ENCODE measurements at regions not wholly inside any gene's neighbourhood (a gene's known extent, or its start where the extent isn't known, plus 50 kb on each side); places are given as distances from the start of the nearest gene placed in this dataset.
A peak's percentile ranks its signal among the peaks of the same experiment; 100 is the strongest.

DNA sequence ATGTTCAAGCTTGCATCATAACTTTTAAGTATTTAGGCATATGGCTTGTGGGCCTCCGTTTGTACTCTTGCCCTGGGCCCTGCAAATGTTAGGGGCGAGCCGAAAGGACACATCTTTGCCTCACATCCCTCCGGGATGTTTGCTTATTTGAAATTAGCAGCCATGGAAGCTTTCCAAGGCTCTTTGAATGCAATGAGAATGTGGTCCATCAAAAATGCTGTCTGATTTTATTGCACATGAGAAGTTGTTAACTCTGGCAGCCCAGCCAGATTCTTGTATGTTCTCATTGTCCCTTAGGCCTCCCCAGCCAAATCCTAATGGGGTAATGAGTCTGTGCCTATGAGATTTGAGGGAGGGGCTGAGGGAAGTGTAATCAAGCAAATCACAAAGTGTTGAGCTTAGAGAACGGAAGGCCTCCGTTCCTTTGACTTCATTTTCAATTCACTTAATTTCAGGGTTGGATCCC, 261.2 kb upstream of the MARCKS start (continued):
- TF ChIP-seq, protein P1, sequence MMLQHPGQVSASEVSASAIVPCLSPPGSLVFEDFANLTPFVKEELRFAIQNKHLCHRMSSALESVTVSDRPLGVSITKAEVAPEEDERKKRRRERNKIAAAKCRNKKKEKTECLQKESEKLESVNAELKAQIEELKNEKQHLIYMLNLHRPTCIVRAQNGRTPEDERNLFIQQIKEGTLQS (IDR thresholded peaks at IDR 0.05): no peak
- TF ChIP-seq, protein P2, sequence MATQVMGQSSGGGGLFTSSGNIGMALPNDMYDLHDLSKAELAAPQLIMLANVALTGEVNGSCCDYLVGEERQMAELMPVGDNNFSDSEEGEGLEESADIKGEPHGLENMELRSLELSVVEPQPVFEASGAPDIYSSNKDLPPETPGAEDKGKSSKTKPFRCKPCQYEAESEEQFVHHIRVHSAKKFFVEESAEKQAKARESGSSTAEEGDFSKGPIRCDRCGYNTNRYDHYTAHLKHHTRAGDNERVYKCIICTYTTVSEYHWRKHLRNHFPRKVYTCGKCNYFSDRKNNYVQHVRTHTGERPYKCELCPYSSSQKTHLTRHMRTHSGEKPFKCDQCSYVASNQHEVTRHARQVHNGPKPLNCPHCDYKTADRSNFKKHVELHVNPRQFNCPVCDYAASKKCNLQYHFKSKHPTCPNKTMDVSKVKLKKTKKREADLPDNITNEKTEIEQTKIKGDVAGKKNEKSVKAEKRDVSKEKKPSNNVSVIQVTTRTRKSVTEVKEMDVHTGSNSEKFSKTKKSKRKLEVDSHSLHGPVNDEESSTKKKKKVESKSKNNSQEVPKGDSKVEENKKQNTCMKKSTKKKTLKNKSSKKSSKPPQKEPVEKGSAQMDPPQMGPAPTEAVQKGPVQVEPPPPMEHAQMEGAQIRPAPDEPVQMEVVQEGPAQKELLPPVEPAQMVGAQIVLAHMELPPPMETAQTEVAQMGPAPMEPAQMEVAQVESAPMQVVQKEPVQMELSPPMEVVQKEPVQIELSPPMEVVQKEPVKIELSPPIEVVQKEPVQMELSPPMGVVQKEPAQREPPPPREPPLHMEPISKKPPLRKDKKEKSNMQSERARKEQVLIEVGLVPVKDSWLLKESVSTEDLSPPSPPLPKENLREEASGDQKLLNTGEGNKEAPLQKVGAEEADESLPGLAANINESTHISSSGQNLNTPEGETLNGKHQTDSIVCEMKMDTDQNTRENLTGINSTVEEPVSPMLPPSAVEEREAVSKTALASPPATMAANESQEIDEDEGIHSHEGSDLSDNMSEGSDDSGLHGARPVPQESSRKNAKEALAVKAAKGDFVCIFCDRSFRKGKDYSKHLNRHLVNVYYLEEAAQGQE (IDR thresholded peaks at IDR 0.05): no peak
- TF ChIP-seq FOXA1 (IDR thresholded peaks at IDR 0.05): no peak

DNA sequence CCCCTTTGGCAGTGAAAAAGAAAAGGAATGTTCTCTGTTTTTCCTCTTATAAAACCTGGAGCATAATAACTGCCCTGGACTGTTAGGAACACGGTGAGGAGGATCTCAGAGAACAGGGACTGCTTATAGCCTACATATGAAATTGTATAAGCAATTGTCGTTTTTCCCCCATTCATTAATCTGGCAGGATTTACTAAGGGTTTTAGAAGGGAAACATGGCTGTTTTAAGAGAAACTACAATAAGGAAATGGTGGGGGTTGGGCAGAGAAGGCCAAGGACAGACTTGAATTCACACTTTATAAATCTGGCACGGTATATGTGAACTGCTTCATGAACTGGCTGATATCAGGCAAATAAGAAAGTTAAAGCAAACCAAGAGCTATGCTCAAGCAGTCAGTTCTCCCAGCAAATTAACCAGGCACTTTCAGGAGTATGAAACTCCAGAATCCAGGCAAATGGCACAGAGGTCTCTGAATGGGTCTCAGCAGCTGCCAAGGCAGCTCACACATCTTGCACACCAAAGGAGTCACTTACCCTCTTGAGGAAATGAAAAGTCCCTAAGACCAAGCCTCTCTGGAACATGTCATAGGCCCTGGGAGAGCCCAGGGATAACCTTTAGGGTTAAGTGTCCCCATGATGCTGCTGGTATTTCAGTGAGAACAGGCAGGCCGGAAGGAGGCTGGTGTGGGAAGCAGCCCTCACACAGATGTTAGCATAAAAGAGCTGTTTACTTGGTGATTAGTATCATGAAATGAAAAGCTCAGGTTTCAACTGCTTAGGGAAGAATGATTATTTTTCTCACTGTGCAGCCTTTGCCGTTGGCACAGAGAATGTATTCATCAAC, 260.5 kb upstream of the MARCKS start:
- H3K4me1 ChIP-seq (ENCODE audit: control insufficient read depth in 4 of 4, insufficient read depth in 4 of 4, low read length in 3 of 4): no peaks in the 10 kb centered on the region
- TF ChIP-seq HNF4G (IDR thresholded peaks at IDR 0.05): no peak
- TF ChIP-seq FOXA1 (IDR thresholded peaks at IDR 0.05): no peak
- no peak for TF ChIP-seq HNF4A (conservative IDR thresholded peaks at IDR 0.05)
- TF ChIP-seq, protein P1 (IDR thresholded peaks at IDR 0.05): no peak
- TF ChIP-seq, protein P2 (IDR thresholded peaks at IDR 0.05): no peak
- peak; percentile 87 for TF ChIP-seq NR2F2 (IDR thresholded peaks at IDR 0.05)
- TF ChIP-seq, protein P3, sequence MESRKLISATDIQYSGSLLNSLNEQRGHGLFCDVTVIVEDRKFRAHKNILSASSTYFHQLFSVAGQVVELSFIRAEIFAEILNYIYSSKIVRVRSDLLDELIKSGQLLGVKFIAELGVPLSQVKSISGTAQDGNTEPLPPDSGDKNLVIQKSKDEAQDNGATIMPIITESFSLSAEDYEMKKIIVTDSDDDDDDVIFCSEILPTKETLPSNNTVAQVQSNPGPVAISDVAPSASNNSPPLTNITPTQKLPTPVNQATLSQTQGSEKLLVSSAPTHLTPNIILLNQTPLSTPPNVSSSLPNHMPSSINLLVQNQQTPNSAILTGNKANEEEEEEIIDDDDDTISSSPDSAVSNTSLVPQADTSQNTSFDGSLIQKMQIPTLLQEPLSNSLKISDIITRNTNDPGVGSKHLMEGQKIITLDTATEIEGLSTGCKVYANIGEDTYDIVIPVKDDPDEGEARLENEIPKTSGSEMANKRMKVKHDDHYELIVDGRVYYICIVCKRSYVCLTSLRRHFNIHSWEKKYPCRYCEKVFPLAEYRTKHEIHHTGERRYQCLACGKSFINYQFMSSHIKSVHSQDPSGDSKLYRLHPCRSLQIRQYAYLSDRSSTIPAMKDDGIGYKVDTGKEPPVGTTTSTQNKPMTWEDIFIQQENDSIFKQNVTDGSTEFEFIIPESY (IDR thresholded peaks at IDR 0.05): no peak
- TF ChIP-seq, protein P4, sequence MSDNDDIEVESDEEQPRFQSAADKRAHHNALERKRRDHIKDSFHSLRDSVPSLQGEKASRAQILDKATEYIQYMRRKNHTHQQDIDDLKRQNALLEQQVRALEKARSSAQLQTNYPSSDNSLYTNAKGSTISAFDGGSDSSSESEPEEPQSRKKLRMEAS (IDR thresholded peaks at IDR 0.05): no peak
- no peak for TF ChIP-seq EGR1 (IDR thresholded peaks at IDR 0.05; ENCODE audit: low read depth in 2 of 2)
- H3K36me3 ChIP-seq (ENCODE audit: control insufficient read depth in 4 of 4, insufficient read depth in 3 of 4, low read depth in 1 of 4, low read length in 3 of 4): no peaks in the 10 kb centered on the region
- 76% methylated on average over 5 of the region's 5 CpGs for WGBS
- no peak overlapping the region for H3K27ac ChIP-seq (ENCODE audit: low read depth in 1 of 2, low read length in 2 of 2)
- no peak overlapping the region for H3K4me3 ChIP-seq (ENCODE audit: low read depth in 1 of 3, low read length in 3 of 3)
- H3K9me3 ChIP-seq (ENCODE audit: control insufficient read depth in 4 of 4, low read length in 3 of 4): no peaks in the 10 kb centered on the region
- no peak for DNase-seq (ENCODE audit: low spot score)
- no peaks in the 10 kb centered on the region for H3K27me3 ChIP-seq (ENCODE audit: control insufficient read depth in 4 of 4, insufficient read depth in 4 of 4, low read length in 3 of 4)
- H3K9ac ChIP-seq (ENCODE audit: low read depth in 1 of 2, low read length in 2 of 2): no peak overlapping the region
